ENCODE measurements at regions not wholly inside any gene's neighbourhood (a gene's known extent, or its start where the extent isn't known, plus 50 kb on each side); places are given as distances from the start of the nearest gene placed in this dataset.

DNA sequence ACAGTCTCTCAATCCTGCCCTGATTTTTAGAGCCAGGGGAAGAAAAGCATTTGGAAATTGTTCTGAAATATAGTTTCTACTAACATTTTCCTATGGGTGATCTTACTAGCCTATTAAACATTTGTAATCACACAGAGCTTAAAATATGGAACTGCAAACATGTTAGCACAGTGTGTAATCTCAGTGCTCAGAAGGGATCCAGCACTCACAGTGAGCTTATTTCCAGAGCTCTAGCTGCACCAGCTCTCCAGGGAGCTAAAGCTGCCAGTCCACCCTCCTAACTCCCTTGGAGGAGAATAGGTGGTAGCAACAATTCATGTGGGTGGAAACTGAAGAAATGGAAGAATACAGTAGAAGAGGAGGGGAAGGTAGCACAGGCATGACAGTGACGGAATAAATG lies 64.9 kb upstream of the SYT1 start:
- dilution Hi-C loops (cut with HindIII; ENCODE audit: low sequenced_read_pairs, unreplicated experiment) (no loop called here), in situ Hi-C loops (cut with MboI; ENCODE audit: low sequenced_read_pairs) (no loop called here), intact Hi-C loops (cut with micrococcal nuclease) (loop anchor here (5.0 kb wide), 1 partner anchor 47 kb away; no protein-coding TSS in a partner anchor)
- Histone ChIP-seq H4K8ac (ENCODE audit: low read depth in 2 of 2, low read length in 2 of 2) (no peak overlapping the region), H3K9me3 (ENCODE audit: control insufficient read depth, insufficient read depth, low read length) (no peaks in the 10 kb centered on the region), H2BK5ac (ENCODE audit: low read depth, low read length, poor library complexity, severe bottlenecking) (no peak overlapping the region), H3K14ac (replicated peaks; ENCODE audit: low read depth, low read length) (no peak overlapping the region), H4K20me1 (ENCODE audit: insufficient read depth, low read length) (no peaks in the 10 kb centered on the region), H2AK5ac (ENCODE audit: low read depth, low read length) (no peak overlapping the region), H3K4me1 (ENCODE audit: control insufficient read depth, insufficient read depth, low read length) (no peaks in the 10 kb centered on the region), H3K56ac (ENCODE audit: extremely low read depth, insufficient read depth, low read length) (no peak overlapping the region), H2BK120ac (ENCODE audit: low read depth, low read length) (no peak overlapping the region), H3K9me1 (ENCODE audit: insufficient read depth, low read length) (0 out of 2 replicates have a peak, but pooled peaks cover 5% of the 10 kb centered on the region), H4K91ac (ENCODE audit: insufficient read depth, low read depth, low read length) (no peak overlapping the region), H3K27ac (ENCODE audit: insufficient read depth, low read length) (no peak overlapping the region), H2AFZ (replicated peaks; ENCODE audit: low read length, poor library complexity) (no peak overlapping the region), H2BK15ac (ENCODE audit: low read depth, low read length) (no peak overlapping the region), H4K5ac (ENCODE audit: low read depth, low read length) (no peak overlapping the region), H3K4me2 (ENCODE audit: low read depth, low read length) (no peak overlapping the region), H3K27me3 (ENCODE audit: control insufficient read depth, insufficient read depth, low read length) (no peaks in the 10 kb centered on the region), H3K4me3 (ENCODE audit: insufficient read depth, low read depth, low read length) (no peak overlapping the region), H3K9ac (ENCODE audit: low read depth, low read length) (no peak overlapping the region), H3K4ac (ENCODE audit: low read depth, low read length) (no peak overlapping the region), H2BK20ac (ENCODE audit: low read depth, low read length) (no peak overlapping the region), H3K79me1 (ENCODE audit: low read depth in 1 of 2, low read length in 2 of 2) (no peaks in the 10 kb centered on the region), H3K36me3 (ENCODE audit: control insufficient read depth, insufficient read depth, low read length) (no peaks in the 10 kb centered on the region), H3K18ac (ENCODE audit: low read depth, low read length) (no peak overlapping the region), H3K23ac (ENCODE audit: low read depth, low read length) (no peak overlapping the region), H2AK9ac (replicated peaks; ENCODE audit: low read depth, low read length, poor library complexity) (no peak overlapping the region)
- CTCF ChIA-PET = no interaction called here
- DNase-seq (no peak), ATAC-seq (ENCODE audit: low read depth) (no peak)
- no CpG with 5 or more reads among the region's 1 CpG for WGBS, 2 experiments (ENCODE audit: extremely low coverage in 2 of 2, insufficient read length in 1 of 2)
- no TSS peak for BruUV-seq (replicated peaks)
- TF ChIP-seq MXI1 (IDR thresholded peaks at IDR 0.05; ENCODE audit: borderline replicate concordance, low read depth, low read length) (no peak), SMC3 (IDR thresholded peaks at IDR 0.05; ENCODE audit: low read depth, low read length) (no peak), MAZ (IDR thresholded peaks at IDR 0.05; ENCODE audit: borderline replicate concordance, low read depth, low read length) (no peak), RFX5 (IDR thresholded peaks at IDR 0.05; ENCODE audit: low read depth, low read length) (no peak), RCOR1 (IDR thresholded peaks at IDR 0.05; ENCODE audit: insufficient replicate concordance, low read length) (no peak), CEBPB (IDR thresholded peaks at IDR 0.05; ENCODE audit: low read depth, low read length) (no peak), NFE2L2 (IDR thresholded peaks at IDR 0.05; ENCODE audit: low read depth, low read length) (no peak), POLR2A (IDR thresholded peaks at IDR 0.05; ENCODE audit: low read depth, low read length) (no peak), BHLHE40 (IDR thresholded peaks at IDR 0.05; ENCODE audit: low read depth, low read length) (no peak), CHD1 (IDR thresholded peaks at IDR 0.05; ENCODE audit: low read depth, low read length) (no peak), MAFK (IDR thresholded peaks at IDR 0.05; ENCODE audit: low read depth, low read length) (no peak), RAD21 (IDR thresholded peaks at IDR 0.05; ENCODE audit: low read length) (no peak), FOS (IDR thresholded peaks at IDR 0.05; ENCODE audit: low read depth, low read length) (no peak)
- TF ChIP-seq, protein P1, sequence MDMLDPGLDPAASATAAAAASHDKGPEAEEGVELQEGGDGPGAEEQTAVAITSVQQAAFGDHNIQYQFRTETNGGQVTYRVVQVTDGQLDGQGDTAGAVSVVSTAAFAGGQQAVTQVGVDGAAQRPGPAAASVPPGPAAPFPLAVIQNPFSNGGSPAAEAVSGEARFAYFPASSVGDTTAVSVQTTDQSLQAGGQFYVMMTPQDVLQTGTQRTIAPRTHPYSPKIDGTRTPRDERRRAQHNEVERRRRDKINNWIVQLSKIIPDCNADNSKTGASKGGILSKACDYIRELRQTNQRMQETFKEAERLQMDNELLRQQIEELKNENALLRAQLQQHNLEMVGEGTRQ (IDR thresholded peaks at IDR 0.05; ENCODE audit: low read depth, low read length) = no peak
- TF ChIP-seq, protein P2, sequence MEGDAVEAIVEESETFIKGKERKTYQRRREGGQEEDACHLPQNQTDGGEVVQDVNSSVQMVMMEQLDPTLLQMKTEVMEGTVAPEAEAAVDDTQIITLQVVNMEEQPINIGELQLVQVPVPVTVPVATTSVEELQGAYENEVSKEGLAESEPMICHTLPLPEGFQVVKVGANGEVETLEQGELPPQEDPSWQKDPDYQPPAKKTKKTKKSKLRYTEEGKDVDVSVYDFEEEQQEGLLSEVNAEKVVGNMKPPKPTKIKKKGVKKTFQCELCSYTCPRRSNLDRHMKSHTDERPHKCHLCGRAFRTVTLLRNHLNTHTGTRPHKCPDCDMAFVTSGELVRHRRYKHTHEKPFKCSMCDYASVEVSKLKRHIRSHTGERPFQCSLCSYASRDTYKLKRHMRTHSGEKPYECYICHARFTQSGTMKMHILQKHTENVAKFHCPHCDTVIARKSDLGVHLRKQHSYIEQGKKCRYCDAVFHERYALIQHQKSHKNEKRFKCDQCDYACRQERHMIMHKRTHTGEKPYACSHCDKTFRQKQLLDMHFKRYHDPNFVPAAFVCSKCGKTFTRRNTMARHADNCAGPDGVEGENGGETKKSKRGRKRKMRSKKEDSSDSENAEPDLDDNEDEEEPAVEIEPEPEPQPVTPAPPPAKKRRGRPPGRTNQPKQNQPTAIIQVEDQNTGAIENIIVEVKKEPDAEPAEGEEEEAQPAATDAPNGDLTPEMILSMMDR (conservative IDR thresholded peaks at IDR 0.05; ENCODE audit: low read depth, low read length) = no peak
- TF ChIP-seq, protein P3, sequence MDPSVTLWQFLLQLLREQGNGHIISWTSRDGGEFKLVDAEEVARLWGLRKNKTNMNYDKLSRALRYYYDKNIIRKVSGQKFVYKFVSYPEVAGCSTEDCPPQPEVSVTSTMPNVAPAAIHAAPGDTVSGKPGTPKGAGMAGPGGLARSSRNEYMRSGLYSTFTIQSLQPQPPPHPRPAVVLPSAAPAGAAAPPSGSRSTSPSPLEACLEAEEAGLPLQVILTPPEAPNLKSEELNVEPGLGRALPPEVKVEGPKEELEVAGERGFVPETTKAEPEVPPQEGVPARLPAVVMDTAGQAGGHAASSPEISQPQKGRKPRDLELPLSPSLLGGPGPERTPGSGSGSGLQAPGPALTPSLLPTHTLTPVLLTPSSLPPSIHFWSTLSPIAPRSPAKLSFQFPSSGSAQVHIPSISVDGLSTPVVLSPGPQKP (IDR thresholded peaks at IDR 0.05; ENCODE audit: borderline replicate concordance, low read depth, low read length) = no peak
- POLR2A ChIA-PET (ENCODE audit: unreplicated experiment) = no interaction called here
